ENCODE measurements at regions not wholly inside any gene's neighbourhood (a gene's known extent, or its start where the extent isn't known, plus 50 kb on each side); places are given as distances from the start of the nearest gene placed in this dataset.

GRCh38 chr10:4188406-4188805 is 403.4 kb upstream of the KLF6 start:
- H3K27ac ChIP-seq: no peak overlapping the region
- DNase-seq (ENCODE audit: low spot score): no peak
- peaks cover 8 to 20% of the 10 kb centered on the region in 2 donors for H3K4me1 ChIP-seq (ENCODE audit: control insufficient read depth in 1 of 2, low read depth in 2 of 2)
- H3K9me3 ChIP-seq: no peaks in the 10 kb centered on the region
- H3K36me3 ChIP-seq: no peaks in the 10 kb centered on the region
- H3K27me3 ChIP-seq (replicated peaks; ENCODE audit: insufficient read depth): no peaks in the 10 kb centered on the region
- TF ChIP-seq, protein P1, sequence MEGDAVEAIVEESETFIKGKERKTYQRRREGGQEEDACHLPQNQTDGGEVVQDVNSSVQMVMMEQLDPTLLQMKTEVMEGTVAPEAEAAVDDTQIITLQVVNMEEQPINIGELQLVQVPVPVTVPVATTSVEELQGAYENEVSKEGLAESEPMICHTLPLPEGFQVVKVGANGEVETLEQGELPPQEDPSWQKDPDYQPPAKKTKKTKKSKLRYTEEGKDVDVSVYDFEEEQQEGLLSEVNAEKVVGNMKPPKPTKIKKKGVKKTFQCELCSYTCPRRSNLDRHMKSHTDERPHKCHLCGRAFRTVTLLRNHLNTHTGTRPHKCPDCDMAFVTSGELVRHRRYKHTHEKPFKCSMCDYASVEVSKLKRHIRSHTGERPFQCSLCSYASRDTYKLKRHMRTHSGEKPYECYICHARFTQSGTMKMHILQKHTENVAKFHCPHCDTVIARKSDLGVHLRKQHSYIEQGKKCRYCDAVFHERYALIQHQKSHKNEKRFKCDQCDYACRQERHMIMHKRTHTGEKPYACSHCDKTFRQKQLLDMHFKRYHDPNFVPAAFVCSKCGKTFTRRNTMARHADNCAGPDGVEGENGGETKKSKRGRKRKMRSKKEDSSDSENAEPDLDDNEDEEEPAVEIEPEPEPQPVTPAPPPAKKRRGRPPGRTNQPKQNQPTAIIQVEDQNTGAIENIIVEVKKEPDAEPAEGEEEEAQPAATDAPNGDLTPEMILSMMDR (IDR thresholded peaks at IDR 0.05): no peak
- H3K4me3 ChIP-seq: no peak overlapping the region
- no peak for ATAC-seq (ENCODE audit: insufficient number of reproducible peaks, low FRiP score, low read depth)

DNA sequence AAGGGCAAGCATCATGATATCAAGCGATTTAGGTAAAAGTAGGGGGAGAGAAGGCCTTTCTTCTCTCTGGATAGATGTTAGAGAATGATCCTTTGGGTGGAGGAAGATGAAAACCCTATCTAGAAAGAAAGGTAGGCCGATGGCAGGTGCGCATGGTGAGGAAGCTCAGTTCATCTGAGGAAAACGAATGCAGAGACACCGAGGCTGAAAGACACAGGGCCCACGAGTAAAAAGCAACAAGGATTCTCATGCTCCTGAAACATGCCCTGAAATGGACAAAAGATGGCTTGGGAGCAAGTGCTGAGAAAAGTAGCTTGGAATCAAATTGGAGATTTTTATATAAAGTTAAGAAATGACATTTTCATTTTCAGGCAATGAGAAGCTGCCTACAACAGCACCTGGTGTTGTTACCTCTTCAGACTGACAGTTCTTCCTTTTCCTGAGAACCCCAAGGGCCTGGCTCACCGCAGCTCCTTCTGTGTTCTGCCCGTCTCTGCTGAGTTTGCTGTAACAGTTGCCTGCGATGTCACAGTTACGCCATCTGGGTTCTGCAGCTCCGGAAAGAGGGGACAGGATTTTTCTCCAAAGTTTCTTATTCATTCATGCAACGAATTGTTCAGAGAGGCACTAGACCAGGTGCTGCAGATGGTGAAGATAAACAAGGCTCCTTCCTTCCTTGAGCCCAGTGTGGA is 402.0 kb upstream of the KLF6 start:
- ATAC-seq (ENCODE audit: insufficient number of reproducible peaks, low FRiP score, low read depth) (no peak), DNase-seq (ENCODE audit: low spot score) (no peak)
- peaks cover 10 to 24% of the 10 kb centered on the region in 2 donors for H3K4me1 ChIP-seq (ENCODE audit: control insufficient read depth in 1 of 2, low read depth in 2 of 2)
- no peaks in the 10 kb centered on the region for H3K27me3 ChIP-seq (replicated peaks; ENCODE audit: insufficient read depth)
- no peak overlapping the region for H3K27ac ChIP-seq
- no peaks in the 10 kb centered on the region for H3K36me3 ChIP-seq
- no peaks in the 10 kb centered on the region for H3K9me3 ChIP-seq
- TF ChIP-seq, protein P1 (IDR thresholded peaks at IDR 0.05): no peak
- H3K4me3 ChIP-seq: no peak overlapping the region

- DNase-seq (ENCODE audit: low spot score) (no peak), ATAC-seq (ENCODE audit: insufficient number of reproducible peaks, low FRiP score, low read depth) (no peak)
- no peaks in the 10 kb centered on the region for H3K36me3 ChIP-seq
- H3K27me3 ChIP-seq (replicated peaks; ENCODE audit: insufficient read depth): no peaks in the 10 kb centered on the region
- no peaks in the 10 kb centered on the region for H3K9me3 ChIP-seq
- H3K4me1 ChIP-seq (ENCODE audit: control insufficient read depth in 1 of 2, low read depth in 2 of 2): peaks cover 10 to 15% of the 10 kb centered on the region in 2 donors
- H3K4me3 ChIP-seq: no peak overlapping the region
- H3K27ac ChIP-seq: peak overlapping the region in 1 of 2 donors; percentile 24
- TF ChIP-seq, protein P1 (IDR thresholded peaks at IDR 0.05): no peak
These were observed 398.8 kb upstream of the KLF6 start for GRCh38 chr10:4183761-4184261.

DNA sequence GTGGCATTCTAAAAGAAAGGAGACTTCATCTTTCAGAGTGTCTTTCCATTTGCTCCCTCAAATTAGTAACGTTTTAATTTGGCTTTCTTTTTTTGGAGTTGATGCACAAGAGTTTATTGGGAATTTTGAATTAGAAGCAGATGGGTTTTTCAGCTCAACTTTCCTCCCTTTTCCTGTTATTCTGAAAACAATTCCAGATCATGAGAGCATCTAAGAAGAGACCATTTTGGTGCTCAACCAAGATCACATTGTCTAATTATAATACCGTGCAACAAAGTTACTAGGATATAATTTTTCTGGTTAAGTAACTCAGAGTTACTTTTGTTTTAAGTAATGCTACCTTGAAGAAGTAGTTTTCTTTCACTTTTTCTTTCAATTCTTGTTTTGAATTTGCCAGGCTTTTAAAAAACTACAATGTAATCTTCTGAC is 396.6 kb upstream of the KLF6 start:
- Histone ChIP-seq H3K27me3 (replicated peaks; ENCODE audit: insufficient read depth) (no peaks in the 10 kb centered on the region), H3K9me3 (no peaks in the 10 kb centered on the region), H3K4me1 (ENCODE audit: control insufficient read depth in 1 of 2, low read depth in 2 of 2) (peaks cover 10 to 28% of the 10 kb centered on the region in 2 donors), H3K36me3 (no peaks in the 10 kb centered on the region), H3K4me3 (no peak overlapping the region), H3K27ac (no peak overlapping the region)
- DNase-seq (ENCODE audit: low spot score) (no peak), ATAC-seq (ENCODE audit: insufficient number of reproducible peaks, low FRiP score, low read depth) (no peak)
- TF ChIP-seq, protein P1 (IDR thresholded peaks at IDR 0.05): no peak

DNA sequence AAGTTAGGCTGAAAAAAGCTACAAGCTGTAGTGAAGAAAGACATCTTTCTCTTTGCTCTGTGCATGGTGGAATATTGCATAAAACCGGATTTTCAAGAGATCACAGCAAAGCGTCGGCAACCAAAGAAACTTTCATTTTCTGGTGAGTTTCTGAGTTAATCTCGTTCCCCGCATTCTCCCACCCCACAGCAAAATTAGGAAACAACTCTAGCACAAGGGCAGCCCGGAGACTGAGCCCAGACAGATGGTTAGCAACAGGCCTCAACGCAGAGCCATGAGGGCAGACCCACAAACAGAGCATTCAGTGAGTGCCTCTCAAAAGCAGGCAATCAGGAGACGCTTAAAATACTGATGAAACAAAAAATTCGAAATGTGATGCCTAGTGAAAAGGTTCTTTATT is 396.1 kb upstream of the KLF6 start:
- Histone ChIP-seq H3K36me3 (no peaks in the 10 kb centered on the region), H3K27ac (no peak overlapping the region), H3K4me3 (no peak overlapping the region), H3K4me1 (ENCODE audit: control insufficient read depth in 1 of 2, low read depth in 2 of 2) (peaks cover 10 to 32% of the 10 kb centered on the region in 2 donors), H3K9me3 (no peaks in the 10 kb centered on the region), H3K27me3 (replicated peaks; ENCODE audit: insufficient read depth) (no peaks in the 10 kb centered on the region)
- no peak for DNase-seq (ENCODE audit: low spot score)
- TF ChIP-seq, protein P1 (IDR thresholded peaks at IDR 0.05): no peak
- no peak for ATAC-seq (ENCODE audit: insufficient number of reproducible peaks, low FRiP score, low read depth)
